ENCODE measurements at regions not wholly inside any gene's neighbourhood (a gene's known extent, or its start where the extent isn't known, plus 50 kb on each side); places are given as distances from the start of the nearest gene placed in this dataset.
"Not testable (repeated sequence)": the region's sequence is repeated elsewhere in the genome, so short reads cannot be mapped to it uniquely, and the experiment has no call there.

DNA sequence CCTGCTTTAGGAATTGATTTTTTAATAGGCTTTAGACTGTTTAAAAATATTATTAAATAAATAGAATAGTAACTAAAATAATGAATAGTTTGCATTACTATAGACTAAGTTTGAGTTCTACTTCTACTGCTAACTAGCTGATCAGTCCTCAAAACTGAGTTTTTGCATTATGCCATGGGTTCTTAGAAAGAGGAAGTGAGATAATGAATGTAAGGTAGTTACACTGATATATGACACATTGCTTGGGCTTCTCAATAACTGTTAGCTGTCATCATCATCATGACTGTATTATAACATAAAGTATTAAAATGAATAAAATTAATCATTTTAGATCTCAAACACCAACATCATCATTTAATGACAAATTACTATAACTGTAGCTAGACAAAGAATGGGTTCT lies 949.7 kb downstream of the TRHDE start:
- Histone ChIP-seq H3K4me1 (replicated peaks) (no peaks in the 10 kb centered on the region), H3K9me3 (replicated peaks) (no peaks in the 10 kb centered on the region), H3K36me3 (no peaks in the 10 kb centered on the region), H3K4me3 (no peak overlapping the region), H3K27ac (no peak overlapping the region), H3K27me3 (replicated peaks) (no peaks in the 10 kb centered on the region)
- DNase-seq (ENCODE audit: low read depth in 1 of 2, low spot score in 2 of 2): no peak

DNA sequence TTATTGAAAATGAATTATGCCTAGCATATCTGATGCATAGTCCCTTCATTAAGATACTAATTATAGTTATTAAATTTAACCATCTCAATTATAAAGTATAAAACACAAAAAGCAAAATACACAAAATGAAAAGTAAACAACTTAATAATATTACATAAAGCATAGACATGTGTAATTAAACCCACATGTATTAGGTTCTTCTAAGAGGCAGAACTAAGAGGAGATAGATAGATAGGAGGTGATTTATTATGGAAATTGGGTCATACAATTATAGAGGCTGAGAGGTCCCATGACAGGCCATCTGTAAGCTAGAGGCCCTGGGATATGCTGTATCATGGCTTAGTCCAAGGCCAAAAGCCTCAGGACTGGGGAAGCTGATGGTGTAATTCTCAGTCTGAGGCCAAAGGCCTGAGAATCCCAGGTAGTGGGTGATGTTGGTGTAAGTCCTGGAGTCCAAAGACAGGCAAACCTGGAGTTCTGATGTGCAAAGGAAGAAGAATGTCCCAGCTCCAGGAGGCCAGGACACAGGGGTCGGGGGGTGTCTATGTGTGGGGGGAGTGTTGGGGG lies 953.3 kb downstream of the TRHDE start:
- Histone ChIP-seq H3K4me3 (no peak overlapping the region), H3K4me1 (replicated peaks) (no peaks in the 10 kb centered on the region), H3K27ac (no peak overlapping the region), H3K27me3 (replicated peaks) (no peaks in the 10 kb centered on the region), H3K36me3 (no peaks in the 10 kb centered on the region), H3K9me3 (replicated peaks) (no peaks in the 10 kb centered on the region)
- DNase-seq (ENCODE audit: low read depth in 1 of 2, low spot score in 2 of 2): no peak

DNA sequence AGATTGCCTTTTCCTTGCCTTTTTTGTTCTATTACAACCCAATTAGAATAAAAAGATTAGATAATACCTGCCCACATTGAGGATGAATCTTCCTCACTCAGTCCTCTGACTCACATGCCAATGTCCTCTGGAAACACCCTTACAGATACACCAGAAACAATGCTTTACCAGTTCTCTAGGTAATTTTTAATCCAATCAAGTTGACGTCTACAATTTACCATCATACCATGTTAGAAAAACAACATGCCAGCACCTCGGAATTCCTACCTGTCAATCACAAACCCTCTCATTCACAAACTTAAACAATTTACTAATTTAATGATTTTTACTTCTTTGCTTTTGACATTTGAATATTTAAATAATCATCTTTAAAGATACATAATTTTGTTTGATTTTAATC lies 953.8 kb downstream of the TRHDE start:
- Histone ChIP-seq H3K27me3 (replicated peaks) (no peaks in the 10 kb centered on the region), H3K9me3 (replicated peaks) (no peaks in the 10 kb centered on the region), H3K36me3 (no peaks in the 10 kb centered on the region), H3K4me3 (no peak overlapping the region), H3K4me1 (replicated peaks) (no peaks in the 10 kb centered on the region), H3K27ac (no peak overlapping the region)
- DNase-seq (ENCODE audit: low read depth in 1 of 2, low spot score in 2 of 2): no peak

DNA sequence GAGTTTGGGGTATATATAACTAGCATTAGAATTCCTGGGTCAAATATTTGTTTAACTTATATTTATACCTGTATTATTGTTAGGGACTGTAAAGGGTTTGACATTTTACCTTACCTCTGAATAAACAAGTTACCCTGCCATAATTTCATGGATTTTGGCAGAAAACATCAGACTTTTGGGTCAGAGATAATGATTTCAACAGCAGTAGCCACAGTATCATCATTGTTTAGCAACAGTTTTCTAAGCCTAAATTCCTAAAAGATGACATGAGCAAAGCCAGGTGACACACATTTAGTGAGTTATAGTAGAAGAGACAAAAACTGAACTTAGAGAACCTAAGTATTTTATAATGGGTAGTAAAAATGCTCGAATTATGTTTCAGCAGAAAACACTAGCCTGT lies 954.4 kb downstream of the TRHDE start:
- DNase-seq (ENCODE audit: low read depth in 1 of 2, low spot score in 2 of 2): no peak
- no peaks in the 10 kb centered on the region for H3K36me3 ChIP-seq
- no peak overlapping the region for H3K27ac ChIP-seq
- no peak overlapping the region for H3K4me3 ChIP-seq
- no peaks in the 10 kb centered on the region for H3K27me3 ChIP-seq (replicated peaks)
- no peaks in the 10 kb centered on the region; the same call in 1 of the 2 replicates for H3K9me3 ChIP-seq (replicated peaks)
- H3K4me1 ChIP-seq (replicated peaks): no peaks in the 10 kb centered on the region

DNA sequence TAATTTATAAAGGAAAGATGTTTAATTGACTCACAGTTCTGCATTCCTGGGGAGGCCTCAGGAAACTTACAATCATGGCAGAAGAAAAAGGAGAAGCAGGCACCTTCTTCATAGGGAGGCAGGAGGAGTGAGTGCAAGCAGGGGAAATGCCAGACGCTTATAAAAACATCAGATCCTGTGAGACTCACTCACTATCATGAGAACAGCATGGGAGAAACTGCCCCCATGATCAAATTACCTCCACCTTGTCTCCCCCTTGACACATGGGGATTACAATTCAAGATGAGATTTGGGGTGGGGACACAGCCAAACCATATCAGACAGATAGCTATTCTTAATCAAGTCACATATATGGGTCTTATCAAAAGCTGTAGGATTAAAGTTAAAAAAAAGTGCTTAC lies 956.7 kb downstream of the TRHDE start:
- not testable (repeated sequence) for H3K4me3 ChIP-seq; H3K4me1 ChIP-seq (replicated peaks); DNase-seq (ENCODE audit: low read depth in 1 of 2, low spot score in 2 of 2); H3K27ac ChIP-seq; H3K36me3 ChIP-seq; H3K9me3 ChIP-seq (replicated peaks); H3K27me3 ChIP-seq (replicated peaks)

DNA sequence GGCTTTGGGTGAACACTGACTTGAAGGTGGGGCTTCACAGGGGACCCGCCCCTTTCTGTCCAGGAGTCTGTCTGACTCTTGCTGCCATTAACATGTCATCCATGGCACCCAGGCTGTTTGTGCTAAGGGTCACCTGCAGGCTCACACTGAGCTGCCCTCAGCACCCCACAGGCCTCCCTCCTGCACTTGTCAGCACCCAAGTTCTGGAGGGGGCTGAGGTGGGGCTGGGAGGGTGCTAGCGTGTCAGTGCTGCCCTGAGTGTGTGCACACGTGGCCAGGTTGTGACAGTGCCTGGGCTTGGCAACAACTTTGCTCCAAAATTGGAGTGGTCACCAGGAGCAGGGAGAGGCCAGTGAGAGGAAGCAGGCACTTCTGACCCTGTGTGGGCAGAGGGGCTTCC lies 963.2 kb downstream of the TRHDE start:
- H3K4me1 ChIP-seq (replicated peaks): no peaks in the 10 kb centered on the region
- H3K4me3 ChIP-seq: no peak overlapping the region
- H3K27me3 ChIP-seq (replicated peaks): no peaks in the 10 kb centered on the region
- no peaks in the 10 kb centered on the region for H3K36me3 ChIP-seq
- H3K27ac ChIP-seq: no peak overlapping the region
- no peak for DNase-seq (ENCODE audit: low read depth in 1 of 2, low spot score in 2 of 2)
- peaks cover 6% of the 10 kb centered on the region; the same call in 1 of the 2 replicates for H3K9me3 ChIP-seq (replicated peaks)

DNA sequence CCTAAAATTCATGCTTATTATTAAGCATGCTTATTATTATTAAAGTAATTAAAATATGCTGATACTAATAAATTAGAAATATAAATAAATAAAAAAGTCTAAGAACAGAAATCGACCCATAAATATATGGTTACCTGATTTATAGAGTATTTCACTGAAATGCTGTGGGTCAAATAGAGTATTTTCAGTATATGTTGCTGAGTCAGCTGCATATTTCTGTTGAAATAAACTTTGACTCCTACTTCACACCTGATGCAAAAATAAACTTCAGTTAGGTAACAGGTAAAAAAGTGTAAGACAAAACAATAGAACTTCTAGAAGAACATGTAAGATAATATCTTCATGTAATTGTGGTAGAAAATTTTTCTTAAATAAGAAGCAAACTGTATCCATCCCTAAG lies 967.9 kb downstream of the TRHDE start:
- peaks cover 2% of the 10 kb centered on the region; the same call in 1 of the 2 replicates for H3K9me3 ChIP-seq (replicated peaks)
- no peak overlapping the region for H3K27ac ChIP-seq
- no peak overlapping the region for H3K4me3 ChIP-seq
- H3K27me3 ChIP-seq (replicated peaks): no peaks in the 10 kb centered on the region
- no peaks in the 10 kb centered on the region for H3K4me1 ChIP-seq (replicated peaks)
- H3K36me3 ChIP-seq: no peaks in the 10 kb centered on the region
- DNase-seq (ENCODE audit: low read depth in 1 of 2, low spot score in 2 of 2): no peak

DNA sequence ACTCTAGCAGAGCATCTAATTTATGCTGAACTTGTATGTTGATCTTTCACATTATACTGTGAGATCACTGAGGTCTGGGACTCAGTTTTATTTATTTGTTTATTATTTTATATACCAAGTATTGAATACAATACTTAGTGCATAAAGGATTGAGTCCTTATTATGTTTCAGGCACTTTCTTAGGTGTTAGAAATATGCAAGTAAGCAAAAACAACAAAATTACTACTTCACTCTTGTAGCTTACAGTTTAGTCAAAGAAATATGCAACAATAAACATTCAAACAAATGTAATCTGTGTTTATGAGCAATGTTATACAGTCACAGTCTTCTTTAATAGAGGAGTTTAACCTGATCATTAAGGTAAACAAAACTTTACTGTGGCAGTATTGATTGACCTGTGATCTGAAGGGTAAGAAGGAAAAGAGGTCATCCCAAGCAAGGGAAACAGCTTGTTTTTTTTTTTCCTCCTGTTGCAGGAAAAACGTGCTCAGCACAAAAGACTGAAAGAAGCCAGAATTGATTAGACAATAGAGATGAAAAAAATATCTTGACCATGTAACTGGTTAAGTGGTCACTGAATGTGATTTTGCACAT lies 990.7 kb downstream of the TRHDE start:
- no peaks in the 10 kb centered on the region; the same call in 1 of the 2 replicates for H3K9me3 ChIP-seq (replicated peaks)
- no peaks in the 10 kb centered on the region for H3K4me1 ChIP-seq (replicated peaks)
- DNase-seq (ENCODE audit: low read depth in 1 of 2, low spot score in 2 of 2): no peak
- no peak overlapping the region for H3K27ac ChIP-seq
- H3K36me3 ChIP-seq: no peaks in the 10 kb centered on the region
- H3K4me3 ChIP-seq: no peak overlapping the region
- H3K27me3 ChIP-seq (replicated peaks): no peaks in the 10 kb centered on the region

DNA sequence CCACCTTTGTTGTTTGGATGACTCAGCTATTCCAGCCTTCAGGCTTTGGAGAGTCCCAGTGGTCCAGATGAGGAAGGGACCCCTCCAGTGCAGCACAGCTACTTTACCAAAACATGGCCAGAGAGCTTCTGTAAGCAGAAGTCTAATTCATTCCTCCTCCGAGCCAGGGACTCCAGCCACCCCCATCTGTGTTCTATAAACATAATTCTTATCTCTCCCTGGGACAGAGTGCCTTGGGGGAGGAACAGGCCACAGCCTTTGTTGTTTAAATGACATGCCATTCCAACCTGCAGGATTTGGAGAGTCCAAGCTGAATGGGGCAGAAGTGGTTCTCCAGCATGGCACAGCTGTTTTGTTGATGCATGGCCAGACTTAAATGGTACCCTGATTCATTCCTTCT lies 994.0 kb downstream of the TRHDE start:
- Histone ChIP-seq H3K36me3 (no peaks in the 10 kb centered on the region), H3K4me1 (replicated peaks) (no peaks in the 10 kb centered on the region), H3K9me3 (replicated peaks) (no peaks in the 10 kb centered on the region; the same call in 1 of the 2 replicates), H3K4me3 (no peak overlapping the region), H3K27ac (no peak overlapping the region), H3K27me3 (replicated peaks) (no peaks in the 10 kb centered on the region)
- no peak for DNase-seq (ENCODE audit: low read depth in 1 of 2, low spot score in 2 of 2)

DNA sequence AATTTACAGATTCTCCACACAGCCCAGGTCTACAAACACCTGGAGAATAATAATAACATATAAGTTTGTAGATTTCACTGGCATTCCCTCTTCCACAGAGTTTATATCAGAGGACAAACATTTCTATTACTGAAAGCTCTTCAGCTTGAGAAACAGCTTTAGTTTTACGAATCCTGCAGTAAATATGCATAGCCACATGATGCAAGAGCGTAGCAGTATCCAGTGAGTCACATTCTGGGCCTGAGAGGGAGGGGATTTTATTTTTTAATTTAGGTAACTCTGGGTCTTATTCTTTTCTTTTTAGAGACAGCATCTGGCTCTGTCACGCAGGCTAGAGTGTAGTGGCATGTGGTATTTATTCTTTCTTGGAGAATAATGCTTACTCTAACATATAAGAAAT lies 1002.8 kb downstream of the TRHDE start:
- no peaks in the 10 kb centered on the region for H3K27me3 ChIP-seq (replicated peaks)
- no peaks in the 10 kb centered on the region; the same call in 1 of the 2 replicates for H3K9me3 ChIP-seq (replicated peaks)
- DNase-seq (ENCODE audit: low read depth in 1 of 2, low spot score in 2 of 2): no peak
- no peak overlapping the region for H3K4me3 ChIP-seq
- H3K27ac ChIP-seq: no peak overlapping the region
- no peaks in the 10 kb centered on the region for H3K36me3 ChIP-seq
- H3K4me1 ChIP-seq (replicated peaks): no peaks in the 10 kb centered on the region

DNA sequence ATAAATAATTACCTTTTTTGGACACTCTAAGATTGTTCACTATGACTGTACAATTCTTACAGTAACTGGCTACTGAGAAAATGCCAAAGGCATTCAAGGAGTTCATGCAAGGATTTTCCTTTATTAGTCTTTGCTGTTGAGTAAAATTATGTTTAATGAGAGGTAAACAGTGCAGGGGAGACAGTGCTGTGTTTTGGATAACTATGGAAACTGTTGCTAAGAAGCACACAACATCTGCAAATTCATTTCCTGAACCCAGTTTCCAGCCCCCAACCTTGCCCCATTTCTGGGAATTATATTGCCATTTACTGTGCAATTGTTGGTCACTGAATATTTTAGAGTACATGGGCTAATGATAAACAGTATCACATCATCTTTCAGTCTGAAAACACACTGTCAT lies 1005.8 kb downstream of the TRHDE start:
- H3K27ac ChIP-seq: no peak overlapping the region
- H3K4me1 ChIP-seq (replicated peaks): no peaks in the 10 kb centered on the region
- no peak for DNase-seq (ENCODE audit: low read depth in 1 of 2, low spot score in 2 of 2)
- no peaks in the 10 kb centered on the region for H3K36me3 ChIP-seq
- no peaks in the 10 kb centered on the region; the same call in 1 of the 2 replicates for H3K9me3 ChIP-seq (replicated peaks)
- no peak overlapping the region for H3K4me3 ChIP-seq
- H3K27me3 ChIP-seq (replicated peaks): no peaks in the 10 kb centered on the region

DNA sequence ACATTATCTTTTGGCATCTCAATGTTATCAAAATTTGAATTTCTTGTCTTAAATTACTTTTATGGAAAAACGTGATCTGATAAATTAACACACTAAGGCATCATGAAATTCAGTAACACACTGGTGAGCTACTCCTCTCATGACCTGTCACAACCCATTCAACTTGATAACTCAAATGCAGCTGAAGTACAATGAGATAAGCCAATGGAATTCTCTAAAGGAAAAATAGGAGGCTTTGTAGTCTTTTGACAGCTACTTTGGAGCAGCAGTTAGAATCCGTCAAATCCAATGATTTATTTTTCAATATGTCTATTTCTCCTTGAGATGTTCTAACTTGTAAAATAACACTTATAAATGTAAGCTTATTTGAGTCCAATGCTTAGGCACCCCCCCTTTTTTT lies 1029.4 kb downstream of the TRHDE start:
- Histone ChIP-seq H3K27me3 (replicated peaks) (no peaks in the 10 kb centered on the region), H3K4me1 (replicated peaks) (no peaks in the 10 kb centered on the region), H3K9me3 (replicated peaks) (peaks cover 2% of the 10 kb centered on the region; the same call in 1 of the 2 replicates), H3K4me3 (no peak overlapping the region), H3K27ac (no peak overlapping the region), H3K36me3 (no peaks in the 10 kb centered on the region)
- no peak for DNase-seq (ENCODE audit: low read depth in 1 of 2, low spot score in 2 of 2)

DNA sequence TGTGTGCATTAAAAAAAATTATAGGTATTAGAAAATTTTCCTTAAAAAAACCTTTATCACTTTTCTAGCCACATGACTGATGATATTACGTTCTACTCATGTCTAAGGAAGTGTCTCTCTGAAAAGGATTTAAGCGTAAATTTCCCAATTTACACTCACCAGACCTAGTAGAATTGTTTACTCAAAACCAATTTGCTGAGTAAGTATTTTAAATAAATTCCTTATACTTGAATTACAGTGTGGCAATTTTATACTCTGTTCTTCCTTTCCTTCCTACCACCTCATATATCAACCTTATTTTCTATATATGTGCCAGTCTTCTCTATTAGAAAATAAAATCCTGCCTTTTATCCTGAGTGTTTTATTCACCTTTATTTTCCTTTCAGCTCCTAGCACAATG lies 1035.1 kb downstream of the TRHDE start:
- Histone ChIP-seq H3K27me3 (replicated peaks) (no peaks in the 10 kb centered on the region), H3K9me3 (replicated peaks) (no peaks in the 10 kb centered on the region; the same call in 1 of the 2 replicates), H3K4me1 (replicated peaks) (no peaks in the 10 kb centered on the region), H3K36me3 (no peaks in the 10 kb centered on the region), H3K27ac (no peak overlapping the region), H3K4me3 (no peak overlapping the region)
- DNase-seq (ENCODE audit: low read depth in 1 of 2, low spot score in 2 of 2): no peak

DNA sequence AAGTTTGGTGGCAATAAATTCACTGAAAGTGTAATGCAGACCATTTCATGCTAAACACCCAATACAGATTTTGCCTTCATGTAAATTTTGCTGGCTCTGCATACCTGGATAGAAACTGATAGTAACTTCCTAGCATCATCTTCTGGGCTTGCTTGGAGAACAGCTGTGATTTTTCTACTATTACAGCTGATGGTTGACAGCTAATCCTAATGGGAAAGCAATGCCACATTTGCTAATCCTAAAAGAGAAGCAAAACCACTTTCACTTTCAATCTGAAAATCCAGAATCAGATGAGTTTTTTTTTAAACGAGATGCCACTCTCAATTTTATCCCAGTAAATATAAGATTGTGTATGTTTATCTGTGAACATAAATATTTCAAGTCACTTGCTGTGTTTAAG lies 1035.9 kb downstream of the TRHDE start:
- no peaks in the 10 kb centered on the region for H3K27me3 ChIP-seq (replicated peaks)
- no peak for DNase-seq (ENCODE audit: low read depth in 1 of 2, low spot score in 2 of 2)
- no peaks in the 10 kb centered on the region for H3K36me3 ChIP-seq
- H3K9me3 ChIP-seq (replicated peaks): no peaks in the 10 kb centered on the region
- H3K4me1 ChIP-seq (replicated peaks): no peaks in the 10 kb centered on the region
- H3K27ac ChIP-seq: no peak overlapping the region
- no peak overlapping the region for H3K4me3 ChIP-seq

DNA sequence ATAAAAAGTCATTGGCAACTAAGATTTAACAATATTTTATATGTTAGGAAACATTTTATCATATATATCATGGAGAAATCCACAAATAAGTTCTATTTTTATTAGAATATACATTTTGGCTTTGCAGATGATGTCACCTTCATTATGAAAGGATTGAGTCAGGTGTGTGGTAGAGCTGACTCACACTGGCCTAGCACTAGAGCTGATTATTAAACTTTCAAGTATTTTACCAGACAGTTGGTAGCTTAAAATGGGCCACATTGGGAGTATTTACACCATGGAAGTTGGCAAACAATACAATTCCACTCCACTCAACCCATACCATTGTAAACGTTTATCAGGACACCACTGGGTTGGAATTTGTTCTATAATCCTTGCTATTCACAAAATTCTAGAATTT lies 1036.6 kb downstream of the TRHDE start:
- Histone ChIP-seq H3K9me3 (replicated peaks) (no peaks in the 10 kb centered on the region), H3K4me3 (no peak overlapping the region)
- no peak for DNase-seq (ENCODE audit: low read depth in 1 of 2, low spot score in 2 of 2)

More for the DNA sequence above, 1036.6 kb downstream of the TRHDE start:
- H3K27me3 ChIP-seq (replicated peaks): no peaks in the 10 kb centered on the region
- H3K27ac ChIP-seq: no peak overlapping the region
- H3K36me3 ChIP-seq: no peaks in the 10 kb centered on the region
- no peaks in the 10 kb centered on the region for H3K4me1 ChIP-seq (replicated peaks)
